Heart left ventricle (tissue), 16 donors: ENCODE measurements at regions not wholly inside any gene's neighbourhood (a gene's known extent, or its start where the extent isn't known, plus 50 kb on each side); places are given as distances from the start of the nearest gene placed in this dataset.

Experiments
- ATAC-seq, 4 donors: fragments of 200-7000 bp; cut with Tn5 transposase; one replicate each; pipeline ENCODE4 v1.9.1; 2020 to 2022; ENCODE audit warnings: moderate library complexity in 4 of 4, mild to moderate bottlenecking in 3 of 4, moderate number of reproducible peaks in 1 of 4
- DNase-seq, 5 donors: peaks; one replicate each; pipeline ENCODE4 v3.0.0-alpha.2; 2020
- H3K27ac ChIP-seq, 12 donors: fragments of 200-600 bp; sonication (generic) in 4 of 12; one replicate each; pipeline versions ENCODE4 v1.5.0 to v1.8.0; 2016 to 2022; ENCODE audit warnings: mild to moderate bottlenecking in 2 of 12
- H3K27me3 ChIP-seq, 9 donors: fragments of 200-600 bp; sonication (generic) in 2 of 9; one replicate each; pipeline versions ENCODE4 v1.5.1 to v1.8.0; 2016 to 2022; ENCODE audit warnings: mild to moderate bottlenecking in 3 of 9
- H3K36me3 ChIP-seq, 9 donors: fragments of 200-600 bp; sonication (generic) in 2 of 9; one replicate each; pipeline versions ENCODE4 v1.5.0 to v1.8.0; 2018 to 2022; ENCODE audit warnings: mild to moderate bottlenecking in 2 of 9
- H3K4me1 ChIP-seq, 12 donors: fragments of 200-600 bp; sonication (generic) in 4 of 12; one replicate each; pipeline versions ENCODE4 v1.5.0 to v1.8.0; 2016 to 2022; ENCODE audit warnings: mild to moderate bottlenecking in 3 of 12
- H3K4me3 ChIP-seq, 12 donors: fragments of 200-600 bp; sonication (generic) in 4 of 12; one replicate each; pipeline versions ENCODE4 v1.5.0 to v1.8.0; 2017 to 2022; ENCODE audit warnings: mild to moderate bottlenecking in 9 of 12, moderate library complexity in 4 of 12
- H3K9me3 ChIP-seq, 12 donors: fragments of 200-600 bp; sonication (generic) in 4 of 12; one replicate each; pipeline versions ENCODE4 v1.5.0 to v1.8.0; 2016 to 2022; ENCODE audit warnings: mild to moderate bottlenecking in 1 of 12
- CTCF ChIP-seq, 12 donors: fragments of 200-600 bp; sonication (generic) in 4 of 12; IDR thresholded peaks; one replicate each; pipeline versions ENCODE4 v1.5.0 to v1.8.0; 2018 to 2022; ENCODE audit warnings: antibody characterized with exemption in 12 of 12, mild to moderate bottlenecking in 5 of 12
- POLR2A ChIP-seq, 2 donors: fragments of 450-650 bp; IDR thresholded peaks; one replicate each; pipeline ENCODE4 v1.6.1; 2017; ENCODE audit warnings: antibody characterized with exemption in 2 of 2, mild to moderate bottlenecking in 2 of 2, moderate library complexity in 2 of 2
- WGBS, 4 donors: extraction: QIAGEN DNeasy Blood & Tissue Kit in 2 of 4; methylation state at CpG; one replicate each; pipeline versions ENCODE4 v1.1.5 to v1.1.7; 2013 to 2018; 5-methylcytosine and 5-hydroxymethylcytosine counted together
- intact Hi-C, 10 donors: fragments of 100-400 bp; cut with DNase I; formaldehyde crosslinking; loops; one replicate each; pipeline versions ENCODE4 v1.11.1 to v1.14.2; 2022
- donor health status: ischemic (EF 13 %, LVEDD 7.1; RV severe dilation, severe dysfunction).
- donor health status: healthy with polysubstance abuse.
- donor health status: DM: no; HTN: yes; CAD: no.
- donor health status: DM: no; HTN: no; CAD: no.
- donor health status: ischemic (EF 25% LVEDD 6.9; RV normal size, moderate dysfunction).
- donor health status: ischemic (EF 25% LVEDD 5.7; RV mildly dilated, moderate dysfunction).
- donor health status: healthy.
- donor health status: DM: yes; HTN: yes; CAD: no.
- donor health status: ischemic (EF 35%, LVEDD 5.7; RV mildly dilated, moderate dysfunction).
- donor health status: nonischemic (EF 11% LVEDD 7.7; RV severe dilation, severe dysfunction).
- donor health status: DM: yes; HTN: yes; CAD: no.
- donor health status: PGD.
- donor health status: ischemic (EF 29% LVEDD 5.4; RV normal size, mild dysfunction).
- donor health status: nonischemic (EF 23%, LVEDD 6.1; RV moderate dilation, normal function).

GRCh38 chr13:65551208-65551607, 1678.9 kb downstream of the PCDH9 start:
- H3K27ac ChIP-seq, result no peak overlapping the region
- peaks cover 0 to 26% (median 8%) of the 10 kb centered on the region in 12 donors for H3K9me3 ChIP-seq
- ATAC-seq (no peak), DNase-seq (no peak)
- H3K4me1 ChIP-seq, result no peaks in the 10 kb centered on the region
- intact Hi-C loops, result no loop called here
- H3K27me3 ChIP-seq, result no peaks in the 10 kb centered on the region
- H3K4me3 ChIP-seq, result no peak overlapping the region
- TF ChIP-seq POLR2A (IDR thresholded peaks at IDR 0.05), result no peak
- TF ChIP-seq CTCF (IDR thresholded peaks at IDR 0.05), result no peak
- H3K36me3 ChIP-seq, result no peaks in the 10 kb centered on the region

DNA sequence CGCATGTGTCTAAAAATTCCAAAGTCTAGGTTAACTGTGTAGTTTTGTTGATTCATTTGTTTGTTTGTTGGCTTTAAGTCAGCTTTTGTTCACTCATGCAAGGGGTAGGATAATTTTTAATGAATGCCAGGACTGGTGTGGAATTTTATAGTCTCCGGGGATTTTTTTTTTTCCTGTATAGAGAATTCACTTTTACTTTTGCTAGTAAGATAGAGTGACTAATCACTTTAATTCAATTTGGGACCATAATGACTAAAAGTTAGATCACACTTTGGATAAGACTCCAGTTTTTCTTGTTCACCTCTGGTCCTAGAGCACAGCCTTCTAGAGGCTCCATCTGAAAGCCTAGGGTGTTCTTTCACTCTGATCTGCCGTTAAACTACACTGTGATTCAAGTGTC, 1690.0 kb downstream of the PCDH9 start:
- H3K9me3 ChIP-seq, result peaks cover 0 to 13% (median 0%) of the 10 kb centered on the region in 12 donors

GRCh38 chr13:65535370-65535769, 1694.8 kb downstream of the PCDH9 start:
- DNase-seq (no peak), ATAC-seq (no peak)
- intact Hi-C loops, result no loop called here
- no peak overlapping the region for H3K4me3 ChIP-seq
- H3K4me1 ChIP-seq, result no peaks in the 10 kb centered on the region
- WGBS, 4 donors, result 60 to 74% (median 65%) methylated on average over 1 of the region's 1 CpG
- H3K27me3 ChIP-seq, result no peaks in the 10 kb centered on the region
- no peaks in the 10 kb centered on the region for H3K36me3 ChIP-seq
- TF ChIP-seq POLR2A (IDR thresholded peaks at IDR 0.05), result no peak
- TF ChIP-seq CTCF (IDR thresholded peaks at IDR 0.05), result no peak
- H3K9me3 ChIP-seq, result peaks cover 0 to 13% (median 0%) of the 10 kb centered on the region in 12 donors
- no peak overlapping the region for H3K27ac ChIP-seq

More for the DNA sequence above, 1690.0 kb downstream of the PCDH9 start:
- intact Hi-C loops, result no loop called here
- DNase-seq (no peak), ATAC-seq (no peak)
- H3K4me3 ChIP-seq, result no peak overlapping the region
- H3K27ac ChIP-seq, result no peak overlapping the region
- no peaks in the 10 kb centered on the region for H3K4me1 ChIP-seq
- no peaks in the 10 kb centered on the region for H3K36me3 ChIP-seq
- H3K27me3 ChIP-seq, result no peaks in the 10 kb centered on the region
- TF ChIP-seq POLR2A (IDR thresholded peaks at IDR 0.05) (no peak), CTCF (IDR thresholded peaks at IDR 0.05) (no peak)
- WGBS, 4 donors, result 77 to 87% (median 82%) methylated on average over 3 of the region's 3 CpGs

DNA sequence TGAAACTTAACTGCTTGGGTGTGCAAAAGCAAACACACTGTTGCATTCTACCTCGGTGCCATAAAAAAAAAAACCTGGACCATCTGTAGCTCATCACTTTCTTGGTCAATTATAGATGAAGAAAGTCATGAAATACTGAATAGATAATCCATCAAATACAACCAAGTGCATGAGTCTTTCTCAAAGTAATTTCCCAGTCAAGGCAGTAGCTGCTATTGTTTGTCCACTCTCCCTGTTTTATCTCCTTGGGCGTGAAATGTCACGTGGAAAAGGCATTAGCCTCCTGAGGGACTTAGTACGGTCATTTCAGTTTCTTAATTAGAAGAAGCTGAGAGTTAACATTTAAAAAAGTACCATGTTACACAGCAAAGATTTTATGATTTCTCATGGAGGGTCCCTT, 1697.9 kb downstream of the PCDH9 start:
- TF ChIP-seq CTCF (IDR thresholded peaks at IDR 0.05) (no peak), POLR2A (IDR thresholded peaks at IDR 0.05) (no peak)

More for the DNA sequence above, 1697.9 kb downstream of the PCDH9 start:
- Histone ChIP-seq H3K36me3 (no peaks in the 10 kb centered on the region), H3K4me3 (no peak overlapping the region), H3K27ac (no peak overlapping the region), H3K4me1 (no peaks in the 10 kb centered on the region), H3K9me3 (no peaks in the 10 kb centered on the region), H3K27me3 (no peaks in the 10 kb centered on the region)
- intact Hi-C loops, result no loop called here
- ATAC-seq (no peak), DNase-seq (no peak)
- WGBS, 4 donors, result 42 to 58% (median 49%) methylated on average over 4 of the region's 4 CpGs
